Keratinocyte (primary cell): ENCODE measurements at regions not wholly inside any gene's neighbourhood (a gene's known extent, or its start where the extent isn't known, plus 50 kb on each side); places are given as distances from the start of the nearest gene placed in this dataset.

ENCODE experiments used
- DNase-seq: peaks from one replicate; pipeline ENCODE4 v3.0.0-alpha.2; 2011; ENCODE audit warnings: low read depth, missing footprints, low spot score
- FAIRE-seq: peaks from 2 replicates; lab custom pipeline; 2011; peaks lifted over from hg19 to GRCh38; lab: Jason Lieb, UNC
- H2AFZ ChIP-seq: 2 replicates; pipeline ENCODE4 v1.6.0; 2012; ENCODE audit warnings: low read length, control low read depth, inconsistent platforms; ENCODE audit not compliant: control insufficient read depth
- H3K27ac ChIP-seq: 2 replicates; pipeline ENCODE4 v1.5.1; 2011; ENCODE audit warnings: low read length; ENCODE audit not compliant: control insufficient read depth, insufficient read depth
- H3K27me3 ChIP-seq: 3 replicates; pipeline ENCODE4 v1.6.0; 2011; ENCODE audit warnings: low read length; ENCODE audit not compliant: control insufficient read depth, insufficient read depth; ENCODE audit errors: extremely low read depth
- H3K36me3 ChIP-seq, 2 experiments: 2 replicates in 1 of 2; 3 replicates in 1 of 2; pipeline ENCODE4 v1.5.1; 2011; ENCODE audit warnings: low read length in 2 of 2, mild to moderate bottlenecking in 1 of 2; ENCODE audit not compliant: control insufficient read depth in 2 of 2, insufficient read depth in 2 of 2; ENCODE audit errors: extremely low read depth in 1 of 2
- H3K4me1 ChIP-seq: 3 replicates; pipeline ENCODE4 v1.5.1; 2011; ENCODE audit warnings: low read length; ENCODE audit not compliant: control insufficient read depth, insufficient read depth; ENCODE audit errors: extremely low read depth
- H3K4me2 ChIP-seq: 3 replicates; pipeline ENCODE4 v1.6.0; 2011; ENCODE audit warnings: low read depth, low read length; ENCODE audit not compliant: control insufficient read depth, insufficient read depth; ENCODE audit errors: extremely low read depth
- H3K4me3 ChIP-seq, 3 experiments: fragments of 200-600 bp in 1 of 3; sonication (generic) in 1 of 3; 2 replicates in 2 of 3; 3 replicates in 1 of 3; pipeline ENCODE4 v1.5.1; 2011 to 2016; ENCODE audit warnings: low read length in 3 of 3, mild to moderate bottlenecking in 3 of 3, control low read depth in 2 of 3, inconsistent platforms in 1 of 3, low read depth in 1 of 3, mixed read lengths in 1 of 3, mixed run types in 1 of 3, moderate library complexity in 1 of 3; ENCODE audit not compliant: control insufficient read depth in 2 of 3, insufficient read depth in 2 of 3; ENCODE audit errors: extremely low read depth in 1 of 3
- H3K79me2 ChIP-seq: 2 replicates; pipeline ENCODE4 v1.6.0; 2012; ENCODE audit warnings: low read length; ENCODE audit not compliant: control insufficient read depth, insufficient read depth
- H3K9ac ChIP-seq: 3 replicates; pipeline ENCODE4 v1.6.0; 2011; ENCODE audit warnings: low read length; ENCODE audit not compliant: control insufficient read depth, insufficient read depth; ENCODE audit errors: extremely low read depth
- H3K9me1 ChIP-seq: 3 replicates; pipeline ENCODE4 v1.6.0; 2011; ENCODE audit warnings: low read length; ENCODE audit not compliant: control insufficient read depth, insufficient read depth; ENCODE audit errors: extremely low read depth
- H3K9me3 ChIP-seq: 2 replicates; pipeline ENCODE4 v1.5.1; 2012; ENCODE audit warnings: low read depth, low read length; ENCODE audit not compliant: control insufficient read depth
- H4K20me1 ChIP-seq: 3 replicates; pipeline ENCODE4 v1.6.0; 2011; ENCODE audit warnings: low read length; ENCODE audit not compliant: control insufficient read depth, insufficient read depth; ENCODE audit errors: extremely low read depth
- CTCF ChIP-seq, 3 experiments: IDR thresholded peaks in 1 of 3; conservative IDR thresholded peaks in 1 of 3; optimal IDR thresholded peaks in 1 of 3; 2 replicates in 2 of 3; 3 replicates in 1 of 3; pipeline versions ENCODE3 to v1.5.1; 2011; ENCODE audit warnings: low read length in 3 of 3, mild to moderate bottlenecking in 3 of 3, moderate library complexity in 2 of 3, control low read depth in 1 of 3, inconsistent platforms in 1 of 3; ENCODE audit not compliant: insufficient read depth in 2 of 3; ENCODE audit errors: extremely low read depth in 1 of 3
- EZH2 ChIP-seq: IDR thresholded peaks from one replicate; pipeline ENCODE4 v1.6.1; 2012; ENCODE audit warnings: inconsistent platforms, mild to moderate bottlenecking, low read length, moderate library complexity
- dilution Hi-C: fragments of 300-500 bp; cut with MboI; formaldehyde crosslinking; loops from one replicate; pipeline ENCODE4 v1.7.0; 2020; ENCODE audit warnings: low sequenced_read_pairs; ENCODE audit not compliant: extremely low pct_ligation_motif_present

DNA sequence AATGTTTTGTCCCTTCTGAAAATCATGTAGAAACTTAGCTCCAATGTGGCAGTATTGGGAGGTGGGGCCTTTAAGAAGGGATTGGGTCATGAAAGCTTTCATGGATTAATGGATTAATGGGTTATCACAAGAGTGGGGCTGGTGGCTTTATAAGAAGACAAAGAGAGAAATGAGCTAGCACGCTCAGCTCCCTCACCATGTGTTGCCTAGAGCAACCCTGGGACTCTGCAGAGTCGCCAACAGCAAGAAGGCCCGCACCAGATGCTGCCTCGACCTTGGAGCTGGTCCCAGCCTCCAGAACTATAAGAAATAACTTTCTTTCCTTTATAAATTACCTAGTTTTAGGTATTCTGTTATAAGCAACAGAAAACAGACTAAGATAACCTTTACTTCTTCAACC, 74.9 kb upstream of the HECW1 start:
- dilution Hi-C loops: no loop called here
- no peaks in the 10 kb centered on the region for H3K79me2 ChIP-seq
- TF ChIP-seq CTCF (optimal IDR thresholded peaks at IDR 0.05 in 1 of 3, IDR thresholded peaks at IDR 0.05 in 1 of 3, conservative IDR thresholded peaks at IDR 0.05 in 1 of 3; ENCODE audit: extremely low read depth in 1 of 3, insufficient read depth in 2 of 3, low read length in 3 of 3) (no peak), EZH2 (no peak)
- no peaks in the 10 kb centered on the region for H3K9me1 ChIP-seq
- H3K9me3 ChIP-seq: peaks cover 9% of the 10 kb centered on the region
- FAIRE-seq (no peak), DNase-seq (no peak)
- H3K27ac ChIP-seq: no peak overlapping the region
- no peaks in the 10 kb centered on the region for H3K27me3 ChIP-seq
- no peak overlapping the region for H2AFZ ChIP-seq
- no peak overlapping the region for H3K9ac ChIP-seq
- no peak overlapping the region for H3K4me3 ChIP-seq
- H3K36me3 ChIP-seq: no peaks in the 10 kb centered on the region
- H3K4me1 ChIP-seq: no peaks in the 10 kb centered on the region
- no peaks in the 10 kb centered on the region for H4K20me1 ChIP-seq
- H3K4me2 ChIP-seq: no peak overlapping the region

DNA sequence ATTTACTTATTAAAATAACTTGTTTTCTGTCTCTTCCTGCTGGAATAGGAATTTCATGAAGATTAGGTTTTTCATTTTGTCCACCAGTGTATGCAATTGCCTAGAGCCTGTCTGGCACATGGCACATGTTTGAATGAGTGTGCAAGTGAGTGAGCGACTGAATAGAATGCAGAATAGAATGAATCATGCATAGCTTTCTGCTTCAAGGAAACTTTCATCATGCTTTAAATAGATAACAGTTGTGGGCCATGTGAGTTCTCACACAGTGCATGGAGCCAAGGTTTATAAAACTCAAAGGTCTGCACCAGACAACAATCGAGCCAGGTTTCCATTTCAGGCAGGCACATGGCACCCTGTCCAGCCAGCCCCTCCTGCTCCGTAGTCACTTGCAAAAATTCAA, 74.2 kb upstream of the HECW1 start:
- Histone ChIP-seq H3K79me2 (no peaks in the 10 kb centered on the region), H3K9me1 (no peaks in the 10 kb centered on the region), H4K20me1 (no peaks in the 10 kb centered on the region), H3K27me3 (no peaks in the 10 kb centered on the region), H3K4me3 (no peak overlapping the region), H3K9me3 (peaks cover 9% of the 10 kb centered on the region), H3K9ac (no peak overlapping the region), H3K4me1 (no peaks in the 10 kb centered on the region), H3K4me2 (no peak overlapping the region), H2AFZ (no peak overlapping the region), H3K27ac (no peak overlapping the region), H3K36me3 (no peaks in the 10 kb centered on the region)
- dilution Hi-C loops: no loop called here
- TF ChIP-seq CTCF (optimal IDR thresholded peaks at IDR 0.05 in 1 of 3, IDR thresholded peaks at IDR 0.05 in 1 of 3, conservative IDR thresholded peaks at IDR 0.05 in 1 of 3; ENCODE audit: extremely low read depth in 1 of 3, insufficient read depth in 2 of 3, low read length in 3 of 3) (no peak), EZH2 (no peak)
- DNase-seq (no peak), FAIRE-seq (no peak)
